Breast epithelium (tissue), 4 donors: ENCODE measurements at regions not wholly inside any gene's neighbourhood (a gene's known extent, or its start where the extent isn't known, plus 50 kb on each side); places are given as distances from the start of the nearest gene placed in this dataset.

Experiments used
- DNase-seq, 2 donors: peaks; one replicate each; pipeline ENCODE4 v3.0.0-alpha.2; 2019; ENCODE audit warnings: low spot score in 2 of 2
- H3K27ac ChIP-seq, 2 donors: fragments of 200-600 bp; sonication (generic) in 1 of 2; one replicate each; pipeline ENCODE4 v1.5.1; 2016 to 2019; ENCODE audit warnings: mild to moderate bottlenecking in 1 of 2
- H3K27me3 ChIP-seq, 2 donors: fragments of 200-600 bp; sonication (generic) in 1 of 2; one replicate each; pipeline versions ENCODE4 v1.5.1 to v1.6.0; 2017 to 2019; ENCODE audit warnings: control low read depth in 1 of 2, mild to moderate bottlenecking in 1 of 2
- H3K36me3 ChIP-seq: fragments of 200-600 bp; one replicate; pipeline ENCODE4 v1.5.1; 2019
- H3K4me1 ChIP-seq, 2 donors: fragments of 200-600 bp; sonication (generic); one replicate each; pipeline ENCODE4 v1.5.1; 2016 to 2019; ENCODE audit warnings: control low read depth in 1 of 2
- H3K4me3 ChIP-seq, 3 donors: fragments of 200-600 bp; sonication (generic); 1 replicate in 2 of 3; 2 replicates in 1 of 3; pipeline ENCODE4 v1.5.1; 2016 to 2019; ENCODE audit warnings: mild to moderate bottlenecking in 3 of 3, moderate library complexity in 2 of 3
- H3K9me3 ChIP-seq, 2 donors: fragments of 200-600 bp; sonication (generic) in 1 of 2; one replicate each; pipeline ENCODE4 v1.5.1; 2016 to 2019; ENCODE audit warnings: control low read depth in 1 of 2
- CTCF ChIP-seq, 3 donors: fragments of 450-650 bp; IDR thresholded peaks; one replicate each; pipeline ENCODE4 v1.5.1; 2016 to 2017; ENCODE audit warnings: antibody characterized with exemption in 3 of 3, mild to moderate bottlenecking in 3 of 3, moderate library complexity in 3 of 3
- POLR2A ChIP-seq: fragments of 450-650 bp; IDR thresholded peaks from one replicate; pipeline ENCODE4 v1.6.1; 2016; ENCODE audit warnings: antibody characterized with exemption, mild to moderate bottlenecking, moderate library complexity
- POLR2AphosphoS5 ChIP-seq, 3 donors: sonication (generic); formaldehyde crosslinking; IDR thresholded peaks; one replicate each; pipeline ENCODE4 v1.6.1; 2017; ENCODE audit warnings: antibody characterized with exemption in 3 of 3
- intact Hi-C: fragments of 100-400 bp; cut with DNase I; formaldehyde crosslinking; loops from one replicate; pipeline ENCODE4 v1.15.1; 2023; ENCODE audit warnings: low total_unique reads

- no peaks in the 10 kb centered on the region for H3K27me3 ChIP-seq
- DNase-seq, result no peak
- intact Hi-C loops, result no loop called here
- TF ChIP-seq CTCF (IDR thresholded peaks at IDR 0.05) (no peak), POLR2A (no peak), POLR2AphosphoS5 (IDR thresholded peaks at IDR 0.05) (no peak)
- H3K4me3 ChIP-seq, result no peak overlapping the region
- no peaks in the 10 kb centered on the region for H3K4me1 ChIP-seq
- H3K36me3 ChIP-seq, result no peaks in the 10 kb centered on the region
- no peak overlapping the region for H3K27ac ChIP-seq
- H3K9me3 ChIP-seq, result no peaks in the 10 kb centered on the region
Observed at GRCh38 chr5:173458828-173459609, 130.8 kb upstream of the STC2 start.

GRCh38 chr5:173457482-173457881 lies 129.3 kb upstream of the STC2 start:
- Histone ChIP-seq H3K36me3 (no peaks in the 10 kb centered on the region), H3K27me3 (no peaks in the 10 kb centered on the region), H3K4me1 (no peaks in the 10 kb centered on the region), H3K9me3 (no peaks in the 10 kb centered on the region), H3K4me3 (no peak overlapping the region), H3K27ac (no peak overlapping the region)
- no peak for DNase-seq
- TF ChIP-seq CTCF (IDR thresholded peaks at IDR 0.05) (no peak), POLR2AphosphoS5 (IDR thresholded peaks at IDR 0.05) (no peak), POLR2A (no peak)
- intact Hi-C loops, result no loop called here

- Histone ChIP-seq H3K27ac (no peak overlapping the region), H3K4me1 (no peaks in the 10 kb centered on the region), H3K27me3 (no peaks in the 10 kb centered on the region), H3K9me3 (no peaks in the 10 kb centered on the region), H3K36me3 (no peaks in the 10 kb centered on the region), H3K4me3 (no peak overlapping the region)
- intact Hi-C loops, result no loop called here
- TF ChIP-seq POLR2AphosphoS5 (IDR thresholded peaks at IDR 0.05) (no peak), POLR2A (no peak), CTCF (IDR thresholded peaks at IDR 0.05) (no peak)
- no peak for DNase-seq
Observed at GRCh38 chr5:173456751-173457171, 128.5 kb upstream of the STC2 start.

GRCh38 chr5:173456181-173456580 lies 128.0 kb upstream of the STC2 start:
- intact Hi-C loops, result no loop called here
- Histone ChIP-seq H3K27ac (peak overlapping the region; percentile 61 to 71), H3K4me1 (no peaks in the 10 kb centered on the region), H3K9me3 (no peaks in the 10 kb centered on the region), H3K27me3 (no peaks in the 10 kb centered on the region), H3K4me3 (no peak overlapping the region), H3K36me3 (no peaks in the 10 kb centered on the region)
- no peak for DNase-seq
- TF ChIP-seq POLR2A (no peak), CTCF (IDR thresholded peaks at IDR 0.05) (no peak), POLR2AphosphoS5 (IDR thresholded peaks at IDR 0.05) (no peak)

- TF ChIP-seq CTCF (IDR thresholded peaks at IDR 0.05) (no peak), POLR2AphosphoS5 (IDR thresholded peaks at IDR 0.05) (no peak)
- intact Hi-C loops, result no loop called here
- Histone ChIP-seq H3K27me3 (no peaks in the 10 kb centered on the region), H3K36me3 (no peaks in the 10 kb centered on the region), H3K27ac (peak overlapping the region; percentile 61 to 71), H3K4me1 (no peaks in the 10 kb centered on the region), H3K4me3 (no peak overlapping the region), H3K9me3 (no peaks in the 10 kb centered on the region)
- DNase-seq, result no peak
Observed at GRCh38 chr5:173455599-173455957, 127.4 kb upstream of the STC2 start.
